Karpas-422 (cell line): ENCODE measurements at regions not wholly inside any gene's neighbourhood (a gene's known extent, or its start where the extent isn't known, plus 50 kb on each side); places are given as distances from the start of the nearest gene placed in this dataset.

Experiments
- DNase-seq: peaks from one replicate; pipeline ENCODE4 v3.0.0-alpha.2; 2015
- H2AFZ ChIP-seq: fragments of 200-600 bp; sonication (generic); 2 replicates; pipeline ENCODE4 v1.6.1; 2014; ENCODE audit warnings: antibody characterized with exemption, low read length, mixed read lengths
- H3K27ac ChIP-seq: fragments of 200-600 bp; sonication (generic); 2 replicates; pipeline ENCODE4 v1.5.1; 2014; ENCODE audit warnings: mild to moderate bottlenecking, low read length, moderate library complexity
- H3K27me3 ChIP-seq: fragments of 200-600 bp; sonication (generic); 2 replicates; pipeline ENCODE4 v1.6.1; 2014; ENCODE audit warnings: low read length, mixed read lengths
- H3K36me3 ChIP-seq: fragments of 200-600 bp; sonication (generic); 2 replicates; pipeline ENCODE4 v1.6.1; 2014; ENCODE audit warnings: low read length, mixed read lengths; ENCODE audit not compliant: insufficient read depth
- H3K4me1 ChIP-seq: fragments of 200-600 bp; sonication (generic); 2 replicates; pipeline ENCODE4 v1.6.1; 2014; ENCODE audit warnings: mild to moderate bottlenecking, low read length, mixed read lengths
- H3K4me2 ChIP-seq: fragments of 200-600 bp; sonication (generic); 2 replicates; pipeline ENCODE4 v1.6.1; 2014; ENCODE audit warnings: low read length, low read depth, mild to moderate bottlenecking; ENCODE audit not compliant: poor library complexity, severe bottlenecking
- H3K4me3 ChIP-seq: fragments of 200-600 bp; sonication (generic); 2 replicates; pipeline ENCODE4 v1.5.1; 2014; ENCODE audit warnings: mild to moderate bottlenecking, antibody characterized with exemption, low read length, mixed read lengths
- H3K79me2 ChIP-seq: fragments of 200-600 bp; sonication (generic); 2 replicates; pipeline ENCODE4 v1.6.1; 2014; ENCODE audit warnings: mild to moderate bottlenecking, low read length, mixed read lengths
- H3K9ac ChIP-seq: fragments of 200-600 bp; sonication (generic); 2 replicates; pipeline ENCODE4 v1.6.0; 2014; ENCODE audit warnings: low read length
- H3K9me2 ChIP-seq: fragments of 200-600 bp; sonication (generic), shearing (Covaris generic); replicated peaks from 2 replicates; pipeline ENCODE4 v1.6.0; 2014; ENCODE audit warnings: mild to moderate bottlenecking, low read length, moderate library complexity; ENCODE audit not compliant: insufficient read depth
- H3K9me3 ChIP-seq: fragments of 300-700, 200-600 bp; sonication (generic); 2 replicates; pipeline ENCODE4 v1.6.1; 2014; ENCODE audit warnings: low read length, mixed read lengths
- H4K20me1 ChIP-seq: fragments of 200-600 bp; sonication (generic); 2 replicates; pipeline ENCODE4 v1.6.1; 2014; ENCODE audit warnings: mild to moderate bottlenecking, antibody characterized with exemption, low read length, low read depth; ENCODE audit not compliant: insufficient read depth

- H3K4me1 ChIP-seq, result no peaks in the 10 kb centered on the region
- no peak for DNase-seq
- H4K20me1 ChIP-seq, result no peaks in the 10 kb centered on the region
- H3K9ac ChIP-seq, result no peak overlapping the region
- H3K36me3 ChIP-seq, result no peaks in the 10 kb centered on the region
- no peaks in the 10 kb centered on the region for H3K9me2 ChIP-seq
- H3K27ac ChIP-seq, result no peak overlapping the region
- H3K9me3 ChIP-seq, result no peaks in the 10 kb centered on the region
- H3K79me2 ChIP-seq, result no peaks in the 10 kb centered on the region
- no peak overlapping the region for H2AFZ ChIP-seq
- no peak overlapping the region for H3K4me2 ChIP-seq
- no peaks in the 10 kb centered on the region for H3K27me3 ChIP-seq
- no peak overlapping the region for H3K4me3 ChIP-seq
Measured at GRCh38 chr10:59582780-59583179, 126.9 kb downstream of the SLC16A9 start.

GRCh38 chr10:59582058-59582457, 127.6 kb downstream of the SLC16A9 start:
- Histone ChIP-seq H3K4me2 (no peak overlapping the region), H3K79me2 (no peaks in the 10 kb centered on the region), H2AFZ (no peak overlapping the region), H3K27ac (no peak overlapping the region), H3K9me3 (no peaks in the 10 kb centered on the region), H3K27me3 (no peaks in the 10 kb centered on the region), H3K9me2 (no peaks in the 10 kb centered on the region), H3K4me1 (no peaks in the 10 kb centered on the region), H4K20me1 (no peaks in the 10 kb centered on the region), H3K9ac (no peak overlapping the region), H3K4me3 (no peak overlapping the region), H3K36me3 (no peaks in the 10 kb centered on the region)
- no peak for DNase-seq

- no peaks in the 10 kb centered on the region for H3K36me3 ChIP-seq
- no peak overlapping the region for H3K9ac ChIP-seq
- H3K9me2 ChIP-seq, result no peaks in the 10 kb centered on the region
- no peak overlapping the region for H3K4me3 ChIP-seq
- no peak overlapping the region for H3K27ac ChIP-seq
- no peak overlapping the region for H2AFZ ChIP-seq
- no peak overlapping the region for H3K4me2 ChIP-seq
- no peaks in the 10 kb centered on the region for H4K20me1 ChIP-seq
- H3K27me3 ChIP-seq, result no peaks in the 10 kb centered on the region
- DNase-seq, result peak; percentile 50
- no peaks in the 10 kb centered on the region for H3K79me2 ChIP-seq
- no peaks in the 10 kb centered on the region for H3K4me1 ChIP-seq
- no peaks in the 10 kb centered on the region for H3K9me3 ChIP-seq
Measured at GRCh38 chr10:59580026-59580863, 129.4 kb downstream of the SLC16A9 start.

GRCh38 chr10:59578741-59579140, 130.9 kb downstream of the SLC16A9 start:
- no peak for DNase-seq
- Histone ChIP-seq H3K36me3 (no peaks in the 10 kb centered on the region), H3K27ac (no peak overlapping the region), H4K20me1 (no peaks in the 10 kb centered on the region), H3K9me3 (no peaks in the 10 kb centered on the region), H3K79me2 (no peaks in the 10 kb centered on the region), H3K9me2 (no peaks in the 10 kb centered on the region), H3K4me2 (no peak overlapping the region), H3K27me3 (no peaks in the 10 kb centered on the region), H2AFZ (no peak overlapping the region), H3K4me1 (no peaks in the 10 kb centered on the region), H3K9ac (no peak overlapping the region), H3K4me3 (no peak overlapping the region)

GRCh38 chr10:59577984-59578383, 131.7 kb downstream of the SLC16A9 start:
- DNase-seq, result no peak
- H3K27me3 ChIP-seq, result no peaks in the 10 kb centered on the region

GRCh38 chr10:59575269-59575668, 134.4 kb downstream of the SLC16A9 start:
- no peak overlapping the region for H3K27ac ChIP-seq
- no peaks in the 10 kb centered on the region for H3K9me3 ChIP-seq
- H4K20me1 ChIP-seq, result no peaks in the 10 kb centered on the region
- H3K9me2 ChIP-seq, result no peaks in the 10 kb centered on the region
- H3K27me3 ChIP-seq, result no peaks in the 10 kb centered on the region
- H3K4me1 ChIP-seq, result no peaks in the 10 kb centered on the region
- no peaks in the 10 kb centered on the region for H3K36me3 ChIP-seq
- no peak overlapping the region for H3K4me2 ChIP-seq
- H3K9ac ChIP-seq, result no peak overlapping the region
- no peak for DNase-seq
- H2AFZ ChIP-seq, result no peak overlapping the region
- no peaks in the 10 kb centered on the region for H3K79me2 ChIP-seq
- no peak overlapping the region for H3K4me3 ChIP-seq

More at GRCh38 chr10:59577984-59578383, 131.7 kb downstream of the SLC16A9 start:
- H3K27ac ChIP-seq, result no peak overlapping the region
- H3K79me2 ChIP-seq, result no peaks in the 10 kb centered on the region
- H3K9ac ChIP-seq, result no peak overlapping the region
- H3K9me3 ChIP-seq, result no peaks in the 10 kb centered on the region
- H3K4me2 ChIP-seq, result no peak overlapping the region
- H3K4me3 ChIP-seq, result no peak overlapping the region
- H3K9me2 ChIP-seq, result no peaks in the 10 kb centered on the region
- no peaks in the 10 kb centered on the region for H3K4me1 ChIP-seq
- H4K20me1 ChIP-seq, result no peaks in the 10 kb centered on the region
- H3K36me3 ChIP-seq, result no peaks in the 10 kb centered on the region
- H2AFZ ChIP-seq, result no peak overlapping the region

GRCh38 chr10:59563531-59563930, 146.1 kb downstream of the SLC16A9 start:
- H3K9me3 ChIP-seq, result no peaks in the 10 kb centered on the region
- H3K27me3 ChIP-seq, result no peaks in the 10 kb centered on the region
- DNase-seq, result no peak
- H3K9me2 ChIP-seq, result no peaks in the 10 kb centered on the region
- H3K36me3 ChIP-seq, result no peaks in the 10 kb centered on the region
- no peak overlapping the region for H3K9ac ChIP-seq
- H4K20me1 ChIP-seq, result no peaks in the 10 kb centered on the region
- H3K27ac ChIP-seq, result no peak overlapping the region
- H3K79me2 ChIP-seq, result no peaks in the 10 kb centered on the region
- no peaks in the 10 kb centered on the region for H3K4me1 ChIP-seq
- H2AFZ ChIP-seq, result no peak overlapping the region
- H3K4me2 ChIP-seq, result no peak overlapping the region
- H3K4me3 ChIP-seq, result no peak overlapping the region

- Histone ChIP-seq H3K4me2 (no peak overlapping the region), H3K9me2 (no peaks in the 10 kb centered on the region), H3K4me3 (no peak overlapping the region), H3K36me3 (no peaks in the 10 kb centered on the region), H3K79me2 (no peaks in the 10 kb centered on the region), H3K4me1 (no peaks in the 10 kb centered on the region), H3K9ac (no peak overlapping the region), H2AFZ (no peak overlapping the region), H3K27me3 (no peaks in the 10 kb centered on the region), H3K27ac (no peak overlapping the region), H3K9me3 (no peaks in the 10 kb centered on the region), H4K20me1 (no peaks in the 10 kb centered on the region)
- DNase-seq, result no peak
Measured at GRCh38 chr10:59562126-59562525, 147.5 kb downstream of the SLC16A9 start.
